A673 (cell line): ENCODE measurements at regions not wholly inside any gene's neighbourhood (a gene's known extent, or its start where the extent isn't known, plus 50 kb on each side); places are given as distances from the start of the nearest gene placed in this dataset.

Source experiments
- BruUV-seq: library from RNA; stranded (reverse); fragments of 400-500 nt; replicated peaks from 2 replicates; lab custom pipeline; 2021; lab: Mats Ljungman, UMichigan
- CTCF ChIA-PET: fragments of 300-600 bp; sonication (Branson Sonifier 250); formaldehyde crosslinking; loops from one replicate; lab custom pipeline; 2022; ENCODE audit warnings: antibody characterized with exemption; lab: Charles Lee
- POLR2A ChIA-PET: fragments of 300-600 bp; sonication (Branson Sonifier 250); formaldehyde crosslinking; loops from one replicate; lab custom pipeline; 2022; ENCODE audit warnings: antibody characterized with exemption; ENCODE audit not compliant: low non-redundant PET; lab: Charles Lee
- DNase-seq: peaks from one replicate; pipeline ENCODE4 v3.0.0-alpha.2; 2015; ENCODE audit warnings: low spot score
- H3K27ac ChIP-seq: fragments of 200-600 bp; sonication (generic); 2 replicates; pipeline ENCODE4 v1.5.1; 2016; ENCODE audit warnings: mixed run types, low read depth, mild to moderate bottlenecking, mixed read lengths, antibody characterized with exemption, low read length; ENCODE audit not compliant: poor library complexity, severe bottlenecking
- H3K27me3 ChIP-seq: fragments of 200-600 bp; sonication (generic); replicated peaks from 2 replicates; pipeline ENCODE4 v1.6.1; 2017; ENCODE audit warnings: mixed run types, low read depth, mild to moderate bottlenecking, mixed read lengths, antibody characterized with exemption, low read length; ENCODE audit not compliant: insufficient read depth, poor library complexity
- H3K36me3 ChIP-seq: fragments of 200-600 bp; sonication (generic); 2 replicates; pipeline ENCODE4 v1.6.1; 2016; ENCODE audit warnings: mixed run types, mild to moderate bottlenecking, mixed read lengths, antibody characterized with exemption, low read length; ENCODE audit not compliant: insufficient read depth, poor library complexity, severe bottlenecking
- H3K4me1 ChIP-seq: fragments of 200-600 bp; sonication (generic); 2 replicates; pipeline ENCODE4 v1.6.1; 2017; ENCODE audit warnings: mixed run types, mild to moderate bottlenecking, mixed read lengths, antibody characterized with exemption, low read length; ENCODE audit not compliant: insufficient read depth, poor library complexity, severe bottlenecking
- H3K4me3 ChIP-seq: fragments of 200-600 bp; sonication (generic); 2 replicates; pipeline ENCODE4 v1.5.1; 2016; ENCODE audit warnings: low read depth, mixed run types, mild to moderate bottlenecking, mixed read lengths, low read length; ENCODE audit not compliant: poor library complexity, severe bottlenecking
- H3K9me3 ChIP-seq: fragments of 200-600 bp; sonication (generic); 2 replicates; pipeline ENCODE4 v1.6.1; 2016; ENCODE audit warnings: mixed run types, low read depth, mild to moderate bottlenecking, mixed read lengths, antibody characterized with exemption, low read length; ENCODE audit not compliant: poor library complexity, severe bottlenecking
- CTCF ChIP-seq: fragments of 300-800, 200-600 bp; sonication (generic); conservative IDR thresholded peaks from 2 replicates; pipeline ENCODE4 v1.5.1; 2017; ENCODE audit warnings: low read depth, mild to moderate bottlenecking, antibody characterized with exemption, low read length, moderate library complexity, mixed read lengths
- EZH2 ChIP-seq: fragments of 200-600 bp; sonication (generic); IDR thresholded peaks from 2 replicates; pipeline ENCODE4 v1.6.1; 2017; ENCODE audit warnings: borderline replicate concordance, low read depth, mild to moderate bottlenecking, mixed read lengths, antibody characterized with exemption, low read length; ENCODE audit not compliant: poor library complexity, severe bottlenecking
- intact Hi-C: fragments of 100-400 bp; cut with micrococcal nuclease; formaldehyde crosslinking; loops from one replicate; pipeline ENCODE4 v1.10.0; 2022; ENCODE audit not compliant: unreplicated experiment

- POLR2A ChIA-PET = no interaction called here
- CTCF ChIA-PET = no interaction called here
- TF ChIP-seq EZH2 (no peak), CTCF (no peak)
- no peak overlapping the region for H3K4me3 ChIP-seq
- BruUV-seq = no TSS peak
- DNase-seq = no peak
- no peaks in the 10 kb centered on the region for H3K4me1 ChIP-seq
- H3K27me3 ChIP-seq = no peaks in the 10 kb centered on the region
- H3K9me3 ChIP-seq = no peaks in the 10 kb centered on the region
- H3K27ac ChIP-seq = no peak overlapping the region
- intact Hi-C loops = no loop called here
- H3K36me3 ChIP-seq = no peaks in the 10 kb centered on the region
Observed at GRCh38 chr15:98139337-98139736, 178.8 kb downstream of the ARRDC4 start.

- no peaks in the 10 kb centered on the region for H3K36me3 ChIP-seq
- intact Hi-C loops = no loop called here
Observed at GRCh38 chr15:98142572-98142971, 182.1 kb downstream of the ARRDC4 start.

DNA sequence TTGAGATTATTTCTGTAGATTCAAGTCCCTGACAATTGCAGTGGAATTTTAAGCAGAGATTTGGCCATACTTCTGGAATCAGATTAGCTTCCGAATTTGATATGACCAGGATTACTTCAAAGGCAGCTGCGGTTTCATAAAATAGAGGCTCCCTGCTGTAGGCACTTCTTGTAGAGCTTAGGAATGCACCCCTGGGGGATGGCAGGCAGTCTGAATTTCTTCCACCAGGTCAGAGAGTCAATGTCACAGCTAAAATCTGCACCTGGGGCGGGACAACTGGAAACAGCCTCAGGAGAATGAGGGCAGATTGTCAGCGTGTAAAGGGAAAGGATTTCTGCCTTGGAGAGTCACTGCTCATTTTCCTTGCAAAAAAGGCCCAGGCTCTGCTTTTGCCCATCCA, 182.6 kb downstream of the ARRDC4 start:
- Histone ChIP-seq H3K4me1 (no peaks in the 10 kb centered on the region), H3K4me3 (no peak overlapping the region), H3K27ac (no peak overlapping the region), H3K9me3 (no peaks in the 10 kb centered on the region), H3K27me3 (peaks cover 9% of the 10 kb centered on the region), H3K36me3 (no peaks in the 10 kb centered on the region)
- ChIA-PET CTCF (interaction anchor here (1.1 kb wide), 1 partner anchor 35 kb away, joined by 5 read pairs; no protein-coding TSS in a partner anchor), POLR2A (no interaction called here)
- TF ChIP-seq EZH2 = no peak
- no peak for TF ChIP-seq CTCF
- intact Hi-C loops = no loop called here
- no TSS peak for BruUV-seq
- no peak for DNase-seq

More at GRCh38 chr15:98142572-98142971, 182.1 kb downstream of the ARRDC4 start:
- no peak overlapping the region for H3K4me3 ChIP-seq
- ChIA-PET POLR2A (no interaction called here), CTCF (interaction anchor here (1.1 kb wide), 1 partner anchor 35 kb away, joined by 5 read pairs; no protein-coding TSS in a partner anchor)
- TF ChIP-seq CTCF = no peak
- no peak for TF ChIP-seq EZH2
- no peaks in the 10 kb centered on the region for H3K9me3 ChIP-seq
- no peaks in the 10 kb centered on the region for H3K4me1 ChIP-seq
- peak; percentile 8 for DNase-seq
- BruUV-seq = no TSS peak
- peaks cover 9% of the 10 kb centered on the region for H3K27me3 ChIP-seq
- no peak overlapping the region for H3K27ac ChIP-seq
